AG04450 (cell line): ENCODE measurements at regions not wholly inside any gene's neighbourhood (a gene's known extent, or its start where the extent isn't known, plus 50 kb on each side); places are given as distances from the start of the nearest gene placed in this dataset.

ENCODE experiments used
- CTCF ChIA-PET: fragments of 300-600, 350-600 bp; formaldehyde crosslinking; extraction: SDS; loops from one replicate; lab custom pipeline; 2022; ENCODE audit warnings: antibody characterized with exemption, inconsistent platforms; lab: Charles Lee
- POLR2A ChIA-PET: fragments of 350-600 bp; formaldehyde crosslinking; extraction: SDS; loops from one replicate; lab custom pipeline; 2021; ENCODE audit warnings: antibody characterized with exemption, inconsistent platforms; lab: Yijun Ruan, JAX
- DNase-seq: peaks from one replicate; pipeline ENCODE4 v3.0.0-alpha.2; 2011; ENCODE audit warnings: low read depth, low spot score
- H3K27ac ChIP-seq: one replicate; pipeline ENCODE4 v1.5.1; 2012; ENCODE audit warnings: low read depth, low read length, control low read depth
- H3K27me3 ChIP-seq: one replicate; pipeline ENCODE4 v1.6.0; 2012; ENCODE audit warnings: low read length; ENCODE audit not compliant: control insufficient read depth, insufficient read depth
- H3K4me3 ChIP-seq: 2 replicates; pipeline ENCODE4 v1.5.1; 2011; ENCODE audit warnings: mild to moderate bottlenecking, low read depth, low read length, control low read depth
- H3K9me3 ChIP-seq: 2 replicates; pipeline ENCODE4 v1.5.1; 2012; ENCODE audit warnings: low read length; ENCODE audit not compliant: control insufficient read depth, insufficient read depth
- TF ChIP-seq, protein P1 (sequence below): IDR thresholded peaks from 2 replicates; pipeline ENCODE4 v1.5.1; 2011; ENCODE audit warnings: low read depth, low read length, control low read depth, inconsistent platforms

DNA sequence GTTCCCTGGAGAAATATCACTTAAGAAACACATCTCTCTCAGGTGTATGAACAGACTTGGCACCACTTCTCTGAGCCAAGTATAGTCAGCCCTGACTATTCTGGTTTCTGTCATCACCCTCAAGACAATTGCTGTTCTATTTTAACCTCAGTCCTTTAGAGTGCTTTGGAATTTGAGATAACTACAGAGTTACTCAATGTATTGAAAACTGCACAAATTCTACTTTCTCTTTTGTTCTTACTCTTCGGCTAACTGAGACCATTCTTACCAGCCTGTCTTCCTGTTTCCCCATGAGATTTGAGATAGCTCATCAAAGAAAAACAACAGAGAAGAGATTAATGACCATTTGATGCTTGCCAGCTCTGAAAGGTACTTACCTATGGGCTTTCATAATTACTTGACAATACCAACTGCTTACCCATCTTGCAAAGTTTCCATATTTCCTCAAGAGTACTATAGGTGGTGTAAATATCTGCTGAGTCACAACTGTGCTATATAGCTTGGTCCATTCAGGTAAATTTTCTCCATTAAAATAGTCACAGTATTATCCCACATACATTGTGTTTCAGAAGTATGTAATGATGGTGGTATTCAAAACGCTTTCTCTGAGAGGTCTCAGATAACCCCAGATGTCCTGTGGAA, 467.5 kb upstream of the CHST9 start:
- POLR2A ChIA-PET: no interaction called here
- Histone ChIP-seq H3K27ac (no peak overlapping the region), H3K4me3 (no peak overlapping the region), H3K27me3 (no peaks in the 10 kb centered on the region), H3K9me3 (no peaks in the 10 kb centered on the region)
- CTCF ChIA-PET: interaction anchor here (0.7 kb wide), 1 partner anchor 47 kb away, joined by 3 read pairs; no protein-coding TSS in a partner anchor
- no peak for DNase-seq
- TF ChIP-seq, protein P1, sequence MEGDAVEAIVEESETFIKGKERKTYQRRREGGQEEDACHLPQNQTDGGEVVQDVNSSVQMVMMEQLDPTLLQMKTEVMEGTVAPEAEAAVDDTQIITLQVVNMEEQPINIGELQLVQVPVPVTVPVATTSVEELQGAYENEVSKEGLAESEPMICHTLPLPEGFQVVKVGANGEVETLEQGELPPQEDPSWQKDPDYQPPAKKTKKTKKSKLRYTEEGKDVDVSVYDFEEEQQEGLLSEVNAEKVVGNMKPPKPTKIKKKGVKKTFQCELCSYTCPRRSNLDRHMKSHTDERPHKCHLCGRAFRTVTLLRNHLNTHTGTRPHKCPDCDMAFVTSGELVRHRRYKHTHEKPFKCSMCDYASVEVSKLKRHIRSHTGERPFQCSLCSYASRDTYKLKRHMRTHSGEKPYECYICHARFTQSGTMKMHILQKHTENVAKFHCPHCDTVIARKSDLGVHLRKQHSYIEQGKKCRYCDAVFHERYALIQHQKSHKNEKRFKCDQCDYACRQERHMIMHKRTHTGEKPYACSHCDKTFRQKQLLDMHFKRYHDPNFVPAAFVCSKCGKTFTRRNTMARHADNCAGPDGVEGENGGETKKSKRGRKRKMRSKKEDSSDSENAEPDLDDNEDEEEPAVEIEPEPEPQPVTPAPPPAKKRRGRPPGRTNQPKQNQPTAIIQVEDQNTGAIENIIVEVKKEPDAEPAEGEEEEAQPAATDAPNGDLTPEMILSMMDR: no peak

DNA sequence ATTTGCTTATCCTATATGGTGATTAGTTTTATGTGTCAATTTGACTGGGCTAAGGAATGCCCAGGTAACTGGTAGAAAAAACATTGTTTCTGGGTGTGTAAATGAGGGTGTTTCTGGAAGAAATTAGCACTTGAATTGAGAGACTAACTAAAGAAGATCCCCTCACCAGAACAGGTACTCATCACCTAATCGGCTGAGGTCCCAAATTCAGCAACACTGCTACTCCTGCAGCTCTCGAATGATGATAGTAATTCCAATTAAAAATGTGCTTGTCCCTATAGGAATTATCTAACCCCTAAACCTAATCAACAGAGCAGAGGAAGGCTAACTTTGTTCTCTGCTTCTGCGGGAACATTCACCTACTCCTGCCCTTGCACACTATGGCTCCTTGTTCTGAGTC, 464.5 kb upstream of the CHST9 start:
- Histone ChIP-seq H3K27me3 (no peaks in the 10 kb centered on the region), H3K4me3 (no peak overlapping the region), H3K9me3 (no peaks in the 10 kb centered on the region), H3K27ac (no peak overlapping the region)
- DNase-seq: no peak
- ChIA-PET POLR2A (no interaction called here), CTCF (interaction anchor here (1.4 kb wide), 1 partner anchor 45 kb away, joined by 6 read pairs; no protein-coding TSS in a partner anchor)
- TF ChIP-seq, protein P1: no peak

DNA sequence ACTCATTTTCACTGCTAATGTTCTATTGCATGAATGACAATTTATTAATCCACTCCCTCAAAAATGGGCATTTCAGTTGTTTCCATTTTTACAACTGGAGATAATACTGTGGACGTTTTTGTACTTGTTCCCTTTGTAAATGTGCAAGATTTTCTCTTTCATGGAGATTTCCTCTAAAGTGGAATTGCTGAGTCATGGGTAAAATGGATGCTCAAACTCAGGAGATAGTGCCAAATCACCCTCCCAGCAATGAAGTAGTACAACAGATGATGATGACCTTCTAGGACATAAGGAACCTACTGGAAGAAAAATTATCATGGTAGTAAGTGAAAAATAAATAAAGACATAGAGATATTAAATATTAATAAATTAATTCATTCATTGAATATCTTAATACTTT, 460.8 kb upstream of the CHST9 start:
- H3K4me3 ChIP-seq: no peak overlapping the region
- ChIA-PET POLR2A (no interaction called here), CTCF (no interaction called here)
- no peaks in the 10 kb centered on the region for H3K27me3 ChIP-seq
- H3K9me3 ChIP-seq: no peaks in the 10 kb centered on the region
- H3K27ac ChIP-seq: no peak overlapping the region
- no peak for DNase-seq
- TF ChIP-seq, protein P1: no peak

DNA sequence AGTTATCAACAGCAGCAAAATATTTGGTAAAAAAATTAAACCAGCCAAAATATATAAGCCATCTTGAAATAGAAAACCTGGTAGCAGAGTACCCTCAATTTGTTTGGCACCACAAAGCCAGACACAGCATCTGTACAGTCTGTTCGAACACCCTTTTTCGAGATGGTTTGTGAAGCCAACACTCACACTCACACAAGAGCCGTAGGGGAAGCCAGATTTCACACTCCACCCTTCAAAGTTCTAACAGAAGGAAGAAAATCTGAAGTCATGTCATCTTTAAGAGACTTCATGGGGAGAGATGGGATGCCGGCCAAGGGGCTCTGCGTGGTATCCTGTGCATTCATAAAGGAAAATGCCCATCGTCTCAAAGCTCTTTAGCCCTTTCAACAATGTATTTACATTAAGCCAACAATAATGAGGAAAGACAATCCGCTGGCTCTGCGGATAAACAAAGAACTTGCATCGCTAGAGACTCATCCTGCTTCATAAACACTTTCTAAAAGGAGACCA, 451.5 kb upstream of the CHST9 start:
- no peaks in the 10 kb centered on the region for H3K27me3 ChIP-seq
- no peak overlapping the region for H3K27ac ChIP-seq
- H3K4me3 ChIP-seq: no peak overlapping the region
- H3K9me3 ChIP-seq: no peaks in the 10 kb centered on the region
- ChIA-PET POLR2A (no interaction called here), CTCF (no interaction called here)
- TF ChIP-seq, protein P1: no peak
- DNase-seq: no peak

DNA sequence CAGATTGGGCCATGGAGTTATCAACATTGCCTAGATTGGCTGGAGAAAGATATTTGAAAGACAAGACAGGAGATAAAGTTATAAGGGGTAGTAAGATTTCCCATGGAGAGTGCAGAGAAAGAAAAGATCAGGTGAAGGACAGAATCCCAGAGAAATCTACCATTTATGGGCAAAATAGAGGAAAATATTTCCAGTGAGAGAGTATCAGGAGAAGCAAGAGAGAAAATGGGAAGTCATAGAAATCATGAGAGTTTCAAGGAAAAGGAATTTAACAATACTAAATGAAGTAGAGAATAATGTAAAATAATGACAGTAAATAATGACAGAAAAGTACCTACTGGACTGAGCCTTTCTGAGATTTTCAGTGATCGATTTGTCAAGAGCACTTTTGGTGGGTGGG, 447.6 kb upstream of the CHST9 start:
- no peaks in the 10 kb centered on the region for H3K27me3 ChIP-seq
- H3K27ac ChIP-seq: no peak overlapping the region
- POLR2A ChIA-PET: no interaction called here
- DNase-seq: no peak
- H3K4me3 ChIP-seq: no peak overlapping the region
- CTCF ChIA-PET: no interaction called here
- no peaks in the 10 kb centered on the region for H3K9me3 ChIP-seq
- TF ChIP-seq, protein P1: no peak
